NCI-H748 treated with DMSO at 0.1 percent for 48 hours (cell line): ENCODE measurements at regions not wholly inside any gene's neighbourhood (a gene's known extent, or its start where the extent isn't known, plus 50 kb on each side); places are given as distances from the start of the nearest gene placed in this dataset.

Experiments
- DNase-seq: peaks from one replicate; lab custom pipeline; 2025; lab: John Stamatoyannopoulos, UW

DNA sequence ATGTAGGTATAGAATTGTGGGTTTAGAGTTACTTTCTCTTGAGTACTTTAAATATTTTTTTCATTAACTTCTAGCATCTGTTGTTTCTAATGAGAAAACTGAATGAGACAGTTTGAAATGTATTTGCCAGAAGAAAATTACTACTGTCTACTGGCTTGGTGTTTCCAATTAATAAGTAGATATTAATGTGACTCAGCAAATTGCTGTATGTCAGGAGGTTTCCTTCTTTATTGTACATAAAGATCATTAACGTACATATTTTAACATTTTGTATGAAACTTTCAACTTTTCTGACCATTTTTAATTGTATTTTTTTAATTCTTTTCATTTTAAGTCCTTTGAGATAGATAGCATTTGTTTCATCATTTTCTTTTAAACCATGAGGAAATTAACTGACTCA lies 135.1 kb upstream of the SLC22A23 start:
- no peak for DNase-seq

DNA sequence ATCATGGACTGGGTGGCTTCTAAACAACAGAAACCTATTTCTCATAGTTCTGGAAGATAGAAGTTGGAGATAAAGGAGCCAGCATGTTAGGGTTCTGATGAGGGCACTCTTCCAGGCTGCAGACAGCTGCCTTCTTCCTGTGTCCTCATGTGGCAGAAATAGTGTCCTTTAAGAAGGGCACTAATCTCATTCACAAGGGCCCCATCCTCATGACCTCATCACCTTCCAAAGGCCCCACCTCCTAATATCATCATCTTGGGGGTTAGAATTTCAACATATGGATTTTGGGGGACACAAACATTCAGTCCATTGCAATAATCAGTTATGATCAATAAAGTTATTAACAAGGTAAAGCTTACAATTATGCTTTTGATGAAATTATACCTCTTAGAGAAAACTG lies 130.8 kb upstream of the SLC22A23 start:
- no peak for DNase-seq

DNA sequence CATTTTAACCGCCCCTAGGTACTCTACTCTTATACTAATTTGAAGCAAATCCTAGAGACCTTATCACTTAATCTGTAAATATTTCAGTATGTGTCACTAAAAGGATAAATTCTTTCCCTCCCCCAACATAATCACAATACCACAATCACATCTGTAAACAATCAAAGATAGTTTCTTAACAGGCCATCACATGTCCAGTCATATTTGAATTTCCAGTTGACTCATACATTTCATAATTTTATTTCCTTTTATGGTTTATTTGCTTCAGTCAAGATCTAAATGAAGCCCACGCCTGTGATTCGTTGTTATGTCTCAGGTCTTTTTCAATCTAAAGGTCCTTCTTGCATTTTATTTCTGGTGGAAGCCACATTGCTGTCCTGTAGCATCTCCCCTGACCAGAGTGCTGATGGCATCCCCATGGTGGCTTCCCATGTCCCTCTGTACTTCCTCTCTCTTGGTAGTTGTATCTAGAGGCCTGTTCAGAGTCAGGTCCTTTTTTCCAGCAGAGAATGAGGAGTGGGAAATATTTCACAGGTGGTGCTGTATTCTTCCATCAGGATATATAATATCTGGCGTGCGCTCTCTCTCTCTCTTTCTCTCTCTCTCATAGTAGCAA lies 128.6 kb upstream of the SLC22A23 start:
- no peak for DNase-seq

DNA sequence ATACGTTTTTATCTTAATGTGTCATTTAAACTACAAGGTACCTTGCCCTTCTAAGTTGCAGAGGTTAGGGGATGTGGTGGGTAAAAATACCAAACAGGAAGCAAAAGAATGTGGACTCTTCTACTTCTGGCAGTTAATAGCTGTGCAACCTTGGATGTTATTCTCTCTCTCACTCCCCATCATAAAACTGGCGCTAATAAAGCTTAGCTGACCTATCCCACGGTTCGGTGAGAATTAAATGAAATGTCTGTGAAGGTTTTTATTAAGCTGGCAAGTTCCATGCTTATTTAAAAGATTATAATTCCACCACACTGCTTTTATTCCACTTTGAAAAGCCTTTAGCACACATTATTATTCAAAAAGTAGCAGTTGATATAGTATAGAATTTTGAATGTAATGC lies 127.8 kb upstream of the SLC22A23 start:
- no peak for DNase-seq

DNA sequence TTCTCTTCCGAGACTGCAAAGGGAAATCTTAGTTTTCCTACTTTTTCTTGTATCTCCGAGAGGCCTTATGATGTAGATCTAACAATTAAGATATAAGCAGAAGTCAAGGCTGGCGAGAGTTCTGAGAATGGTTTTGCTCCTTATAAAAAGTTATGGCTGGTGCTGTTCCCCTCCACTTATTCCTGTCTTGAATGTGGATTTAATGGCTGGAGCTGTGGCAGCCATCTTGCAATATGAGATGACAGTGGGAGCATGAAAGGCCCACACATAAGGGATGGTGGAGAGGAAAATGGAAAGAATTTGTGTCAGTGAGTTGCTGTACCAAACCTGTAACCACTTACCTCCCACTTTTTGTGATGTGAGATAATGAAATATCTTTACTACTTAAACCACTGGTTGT lies 124.6 kb upstream of the SLC22A23 start:
- DNase-seq: no peak

DNA sequence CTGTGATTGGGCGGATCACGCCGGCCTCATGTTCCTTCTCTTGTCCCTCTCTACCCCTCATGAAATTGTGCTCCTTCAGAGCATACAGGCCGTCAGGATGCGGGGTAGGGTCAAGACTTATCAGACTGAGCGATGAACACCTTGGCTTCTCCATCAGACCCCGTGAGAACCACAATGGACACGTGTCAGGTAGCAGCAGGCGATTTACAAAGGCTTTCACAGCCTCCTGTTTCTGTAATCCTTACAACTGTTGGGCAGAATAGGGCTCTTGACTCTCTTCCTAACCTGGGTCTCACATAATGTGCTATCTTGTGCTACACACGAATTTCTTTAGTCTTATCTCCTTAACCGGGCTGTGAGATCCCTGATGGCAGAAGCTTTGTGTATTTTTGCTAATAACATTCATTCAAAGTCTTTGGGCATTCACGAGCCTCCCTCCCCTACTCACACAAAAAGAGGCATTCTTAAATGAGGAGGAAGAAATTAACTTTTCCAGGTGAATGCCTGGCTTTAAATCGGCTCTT lies 122.9 kb upstream of the SLC22A23 start:
- DNase-seq: no peak

DNA sequence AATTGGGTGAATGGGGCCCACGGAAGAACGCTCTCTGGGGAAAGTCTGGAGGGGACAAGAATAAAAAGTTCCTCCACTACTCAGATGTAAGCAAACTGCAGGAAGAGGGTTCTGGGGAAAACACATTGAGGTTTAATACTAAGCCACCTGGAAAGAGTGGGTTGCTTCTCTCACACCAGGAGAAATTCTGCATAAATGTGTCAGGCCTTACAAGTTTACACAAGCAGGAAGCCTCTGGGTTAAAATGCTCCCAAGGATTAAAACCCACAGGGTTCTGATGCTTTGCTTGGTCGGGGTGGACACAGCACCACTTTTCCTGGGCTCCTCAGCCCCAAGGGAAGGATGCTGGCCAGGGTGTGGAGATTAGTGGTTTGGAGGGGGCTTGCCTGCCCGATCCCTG lies 122.1 kb upstream of the SLC22A23 start:
- no peak for DNase-seq

DNA sequence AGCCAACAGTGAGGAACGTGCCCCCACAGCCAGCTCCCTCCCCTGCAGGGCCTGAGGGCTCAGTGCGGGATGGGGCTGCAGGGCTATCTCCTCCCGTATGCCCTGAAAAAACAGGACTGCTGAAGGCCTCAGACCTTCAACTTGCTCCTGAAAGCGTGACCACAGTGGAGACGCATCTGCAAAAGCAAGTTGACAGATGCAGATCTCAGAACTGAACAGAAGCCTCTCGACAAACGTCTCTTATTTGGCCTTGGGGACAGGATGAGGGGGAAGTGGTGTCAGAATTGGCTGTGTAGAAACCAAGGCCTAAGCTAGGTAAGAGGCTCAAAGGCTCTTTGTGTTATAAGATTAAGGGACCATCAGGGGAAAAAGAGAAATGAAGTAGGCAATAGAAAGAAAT lies 120.7 kb upstream of the SLC22A23 start:
- no peak for DNase-seq

DNA sequence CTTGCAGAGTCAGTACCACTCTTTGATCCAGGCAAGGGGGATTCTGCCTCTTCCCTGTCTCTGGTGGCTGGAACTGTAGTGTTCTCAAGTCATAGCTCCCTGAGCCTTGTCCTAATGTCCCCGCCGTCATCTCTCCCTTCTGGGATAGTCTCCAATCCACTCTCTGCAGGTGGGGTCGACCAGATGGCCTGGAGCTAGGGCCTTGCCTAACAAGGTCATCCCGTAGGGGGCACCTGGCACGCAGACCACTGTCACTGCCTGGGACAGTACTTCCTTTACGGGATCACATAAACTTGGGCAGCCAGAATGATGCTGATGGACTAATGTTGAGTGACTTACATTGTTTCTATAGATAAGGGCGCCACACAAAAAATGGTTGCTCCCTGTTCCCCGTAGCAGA lies 118.9 kb upstream of the SLC22A23 start:
- DNase-seq: no peak

DNA sequence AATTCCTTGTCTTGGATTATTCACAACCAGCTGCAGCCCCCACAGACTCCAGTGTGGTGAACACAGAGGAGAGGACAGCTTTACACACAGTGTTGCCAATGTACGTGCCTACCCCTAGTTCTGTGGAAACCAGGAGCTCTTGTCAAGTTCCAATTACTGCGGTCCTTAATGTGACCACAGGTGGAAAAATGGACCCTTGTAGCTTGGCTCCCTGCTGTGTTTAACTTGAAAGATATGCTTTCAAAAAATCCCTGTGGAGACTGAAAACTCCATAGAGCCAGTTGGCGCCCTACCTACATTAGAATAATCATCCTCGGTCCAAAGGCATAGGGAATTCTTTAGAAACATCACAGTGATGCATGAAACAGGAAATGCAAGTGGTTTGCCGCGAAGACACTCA lies 118.3 kb upstream of the SLC22A23 start:
- no peak for DNase-seq

DNA sequence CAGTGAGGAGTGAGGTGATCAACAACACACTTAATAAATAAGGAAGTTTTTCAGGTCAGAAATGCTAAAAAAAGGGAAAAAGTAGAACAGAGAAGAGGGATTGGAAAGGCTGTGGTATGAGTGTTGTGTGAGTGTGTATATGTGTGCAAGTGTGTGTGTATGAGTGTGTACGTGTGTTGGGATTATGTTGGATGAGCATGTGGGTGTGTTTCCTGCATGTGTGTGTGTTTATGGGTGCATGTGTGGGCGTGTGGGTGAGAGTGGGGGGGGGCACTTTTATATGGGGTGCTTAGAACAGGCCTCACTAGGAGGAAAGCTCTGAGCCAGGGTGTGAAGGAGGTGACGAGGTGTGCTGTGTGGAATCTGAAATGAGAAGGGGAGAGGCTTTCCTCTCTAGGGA lies 116.8 kb upstream of the SLC22A23 start:
- DNase-seq: no peak

DNA sequence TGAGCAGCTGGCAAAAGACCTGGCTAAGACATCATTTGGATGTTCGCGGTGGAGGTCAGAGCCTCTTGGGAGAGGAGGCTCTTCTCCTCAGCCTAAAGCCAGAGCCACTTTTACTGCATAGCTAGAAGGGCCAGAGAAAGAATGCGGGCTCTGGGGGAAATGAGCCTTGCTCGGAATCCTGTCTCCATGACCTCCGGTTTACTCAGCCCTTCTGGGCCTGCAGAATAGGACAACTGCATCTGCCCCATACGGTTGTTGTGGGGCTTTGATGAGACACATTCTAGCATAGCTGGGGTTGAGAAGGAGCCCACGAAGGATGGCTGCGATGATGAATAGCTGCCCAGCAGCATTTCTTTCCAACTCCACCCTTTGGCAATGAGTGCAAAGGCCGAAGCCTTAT lies 115.0 kb upstream of the SLC22A23 start:
- DNase-seq: no peak

DNA sequence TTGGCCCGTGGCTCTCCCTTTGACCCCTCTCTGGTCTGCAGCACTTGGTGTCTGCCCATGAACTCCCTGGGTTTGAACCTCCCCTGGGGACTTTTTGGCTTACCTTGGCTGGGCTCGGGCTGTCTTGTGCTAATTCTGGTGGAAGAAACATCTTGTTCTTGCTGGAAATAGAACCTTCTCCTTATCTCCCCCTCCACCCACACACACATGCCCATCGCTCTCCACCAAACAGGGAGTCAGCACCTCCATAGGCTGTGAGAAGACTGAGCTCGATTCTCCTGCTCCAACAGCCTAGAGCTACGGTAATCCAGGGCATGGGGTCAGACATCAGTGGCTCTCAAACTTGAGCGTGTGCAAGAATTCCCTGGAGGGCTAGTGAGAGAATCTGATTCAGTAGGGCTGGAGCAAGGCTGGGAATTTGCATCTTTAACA lies 114.4 kb upstream of the SLC22A23 start:
- DNase-seq: no peak

DNA sequence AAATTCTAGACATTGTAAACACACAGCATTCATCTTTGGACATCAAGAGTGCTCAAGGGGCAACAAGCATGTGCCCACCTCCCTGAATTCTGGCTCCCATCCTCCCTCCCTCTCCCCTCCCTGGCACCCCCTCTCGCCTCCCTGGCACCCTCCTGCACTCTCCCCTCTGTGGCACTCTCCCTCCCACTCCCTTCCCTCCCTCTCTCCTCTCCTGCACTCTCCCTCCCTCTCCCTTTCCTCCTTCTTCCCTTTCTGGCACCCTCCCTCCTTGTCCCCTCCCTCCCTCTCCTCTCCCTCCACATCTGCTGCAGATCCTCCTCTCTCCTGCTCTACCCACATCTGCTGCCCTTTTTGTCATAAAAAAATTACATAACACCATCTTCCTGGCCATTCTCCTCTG lies 113.0 kb upstream of the SLC22A23 start:
- no peak for DNase-seq

DNA sequence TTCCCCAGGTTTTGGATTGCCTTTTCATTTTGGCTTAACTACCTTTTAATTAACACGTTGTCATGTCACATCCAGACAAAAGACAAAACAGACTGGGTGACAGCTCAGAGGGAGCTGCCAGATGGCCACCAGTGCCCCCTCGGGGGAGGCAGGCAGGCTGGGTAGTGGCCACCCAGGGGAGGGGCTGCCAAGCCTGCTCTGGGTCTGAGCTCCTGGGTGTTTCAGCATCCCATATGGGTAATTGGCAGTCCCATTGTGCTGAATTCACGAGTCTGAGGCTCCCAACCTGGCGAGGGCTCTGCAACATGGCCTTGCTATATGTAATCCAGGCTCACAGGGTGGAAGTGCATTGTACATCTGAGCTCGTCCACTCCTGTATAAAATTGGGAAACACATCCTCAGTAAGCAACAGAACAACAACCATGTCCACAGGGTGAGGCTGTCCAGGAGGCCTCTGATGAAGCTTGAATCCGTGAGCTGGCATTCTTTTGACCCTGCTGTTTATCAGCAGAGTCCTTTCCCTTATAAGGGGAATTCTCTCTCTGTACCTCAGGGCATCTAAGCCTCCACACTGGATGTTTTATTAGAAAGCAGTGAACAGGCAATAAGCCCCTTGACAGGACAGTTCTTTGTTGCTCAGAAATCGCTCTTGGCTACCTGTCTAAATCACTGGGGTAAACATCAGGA lies 111.7 kb upstream of the SLC22A23 start:
- DNase-seq: peak; percentile 76

DNA sequence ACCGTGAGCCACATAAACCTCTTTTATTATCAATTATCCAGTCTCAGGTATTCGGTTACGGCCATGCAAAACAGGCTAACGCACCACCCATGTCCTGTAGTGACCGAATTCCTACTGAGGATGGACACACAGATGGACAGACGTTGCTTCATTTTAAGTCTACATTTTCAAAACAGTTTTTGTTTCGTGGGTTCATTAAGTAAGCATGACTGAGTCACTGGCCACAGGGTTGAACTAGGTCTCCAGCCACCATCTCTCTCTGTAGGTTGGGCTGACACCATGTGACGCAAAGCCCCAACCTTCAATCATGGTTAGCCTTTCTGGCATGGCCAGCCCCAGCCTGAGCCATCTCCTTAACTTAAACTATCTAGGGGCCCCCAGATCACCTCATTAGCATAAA lies 110.0 kb upstream of the SLC22A23 start:
- DNase-seq: no peak

DNA sequence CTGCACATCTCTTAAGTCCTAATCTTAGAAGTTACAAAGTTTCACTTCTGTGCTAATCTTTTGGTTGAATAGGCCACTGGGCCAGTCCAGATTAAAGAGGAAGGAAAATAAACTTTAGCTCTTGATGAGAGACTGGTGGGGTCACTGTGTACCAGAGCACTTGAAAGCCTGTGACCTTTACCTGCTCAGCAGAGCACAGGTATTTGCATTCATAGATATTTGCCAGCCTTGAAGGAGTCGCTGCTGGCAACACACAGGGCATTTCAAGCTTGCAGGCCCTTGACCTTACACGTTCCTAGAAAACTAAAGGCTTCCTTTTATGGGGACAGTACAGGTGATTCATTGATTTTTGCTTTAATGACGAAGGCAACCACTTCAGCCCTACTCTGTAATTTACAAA lies 108.4 kb upstream of the SLC22A23 start:
- no peak for DNase-seq

DNA sequence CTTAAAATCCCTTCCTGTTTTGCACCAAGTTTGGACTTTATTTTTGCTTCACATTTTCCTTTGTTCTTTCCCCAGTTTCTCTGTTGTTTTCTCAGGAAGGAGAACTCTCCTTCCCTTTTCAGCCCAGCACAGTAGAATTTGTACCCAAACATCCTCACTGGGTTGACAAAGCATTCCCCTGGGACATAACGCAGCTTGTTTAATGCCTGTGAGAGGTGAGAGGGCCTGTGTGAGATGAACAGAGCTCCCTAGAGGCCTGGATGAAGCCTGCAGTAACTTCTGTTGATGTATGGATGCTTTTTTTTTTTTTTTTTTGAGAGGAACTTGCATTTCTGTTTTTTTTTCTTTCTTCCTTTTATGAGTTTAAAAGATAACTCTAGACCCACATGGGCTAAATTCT lies 104.9 kb upstream of the SLC22A23 start:
- peak; percentile 71 for DNase-seq

DNA sequence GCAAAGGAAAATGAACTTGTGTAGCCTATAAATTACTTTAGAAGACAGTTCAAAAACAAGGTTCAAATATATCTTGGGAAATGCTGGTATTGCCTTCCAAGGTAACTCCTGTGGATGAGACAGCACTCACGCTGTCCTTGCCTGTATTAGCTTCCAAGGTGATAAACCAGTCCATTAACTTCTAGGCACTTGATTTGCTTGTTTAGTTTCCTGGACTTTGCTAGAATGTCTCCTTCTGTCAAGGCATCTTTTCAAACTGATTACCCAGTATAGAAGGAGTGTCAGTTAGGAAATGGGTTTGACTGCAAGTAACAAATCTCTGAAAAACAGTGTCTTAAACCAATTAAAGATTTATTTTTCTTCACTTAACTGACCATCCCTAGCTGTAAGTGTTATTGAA lies 103.4 kb upstream of the SLC22A23 start:
- no peak for DNase-seq

DNA sequence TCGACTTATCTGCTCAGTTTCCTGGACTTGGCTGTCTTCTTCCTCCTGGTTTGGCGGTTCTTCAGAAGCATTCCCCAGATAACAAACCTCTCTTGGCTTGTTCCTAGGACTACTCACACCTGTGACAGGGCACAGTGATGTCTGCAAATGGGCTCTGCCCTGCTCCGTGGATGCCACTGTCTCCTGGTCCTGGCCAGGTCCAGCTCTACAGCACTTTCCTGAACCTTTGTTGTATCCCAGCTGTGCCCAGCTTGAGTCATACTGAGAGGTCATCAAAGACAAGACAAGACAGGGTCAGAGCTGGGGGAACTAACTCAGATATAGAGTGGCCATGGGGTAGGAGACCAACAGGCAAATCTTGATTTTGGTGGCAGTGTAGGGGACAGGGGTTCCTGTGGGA lies 102.7 kb upstream of the SLC22A23 start:
- no peak for DNase-seq

DNA sequence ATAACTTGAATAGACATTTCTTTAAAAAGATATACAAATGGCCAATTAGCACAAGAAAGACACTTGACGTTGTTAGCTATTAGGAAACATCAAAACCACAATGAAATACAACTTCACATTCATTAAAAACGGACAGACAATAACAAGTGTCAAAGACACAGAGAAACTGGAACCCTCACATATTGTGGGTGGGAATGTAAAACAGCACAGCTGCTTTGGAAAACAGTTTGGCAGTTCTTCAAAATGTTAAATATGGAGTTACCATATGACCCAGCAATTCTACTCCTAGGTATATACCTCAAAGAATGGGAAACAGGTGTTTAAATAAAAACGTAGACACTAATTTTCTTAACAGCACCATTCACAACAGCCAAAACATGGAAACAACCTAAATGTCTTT lies 100.5 kb upstream of the SLC22A23 start:
- peak; percentile 90 for DNase-seq

DNA sequence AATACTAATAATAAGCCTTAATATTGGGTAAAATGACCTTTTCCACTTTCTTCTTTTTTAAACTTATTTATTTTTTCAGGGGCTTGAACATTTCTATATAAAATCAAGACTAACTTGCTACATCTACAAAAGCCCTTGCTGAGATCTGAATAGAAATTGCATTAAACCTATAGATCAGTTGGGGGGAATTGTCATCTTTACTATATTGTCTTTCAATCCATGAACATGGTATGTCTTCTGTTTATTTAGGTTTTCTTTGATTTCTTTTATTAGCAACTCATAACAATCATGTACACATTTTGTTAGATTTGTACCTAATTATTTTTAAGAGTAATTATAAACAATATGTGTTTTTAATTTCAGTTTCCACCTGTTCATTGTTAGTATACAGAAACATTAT lies 96.4 kb upstream of the SLC22A23 start:
- DNase-seq: no peak

DNA sequence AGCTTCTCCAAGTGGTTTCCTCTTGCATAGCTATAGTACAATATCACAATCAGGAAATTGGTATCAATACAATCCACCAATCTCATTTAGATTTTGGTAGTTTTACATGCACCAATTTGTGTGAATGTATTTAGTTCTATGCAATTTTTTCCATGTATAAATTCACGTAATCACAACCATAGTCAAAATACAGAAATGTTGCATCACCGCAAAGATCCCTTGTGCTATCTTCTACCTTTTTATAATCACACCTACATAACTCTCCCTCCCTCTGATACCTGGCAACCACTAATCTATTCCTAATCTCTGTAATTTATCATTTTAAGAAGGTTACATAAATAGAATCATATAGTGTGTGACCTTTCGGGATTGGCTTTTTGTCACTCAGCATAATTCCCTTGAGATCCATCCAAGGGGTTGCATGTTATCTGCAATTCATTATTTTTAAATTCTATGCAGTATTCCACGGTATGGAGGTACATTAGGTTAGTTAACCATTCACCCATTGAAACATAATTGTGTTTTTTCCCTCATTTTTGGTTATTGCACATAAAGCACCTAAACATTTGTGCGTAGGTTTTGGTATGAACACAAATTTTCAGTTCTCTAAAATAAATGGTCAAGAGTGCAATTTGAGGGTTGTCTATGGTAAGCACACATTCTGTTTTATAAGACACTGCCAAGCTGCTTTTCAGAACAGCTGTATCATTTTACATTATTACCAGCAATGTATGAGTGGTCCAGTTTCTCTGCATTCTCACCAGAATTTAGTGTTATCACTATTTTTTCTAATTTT lies 95.1 kb upstream of the SLC22A23 start:
- no peak for DNase-seq
